ENCODE measurements at regions not wholly inside any gene's neighbourhood (a gene's known extent, or its start where the extent isn't known, plus 50 kb on each side); places are given as distances from the start of the nearest gene placed in this dataset.

DNA sequence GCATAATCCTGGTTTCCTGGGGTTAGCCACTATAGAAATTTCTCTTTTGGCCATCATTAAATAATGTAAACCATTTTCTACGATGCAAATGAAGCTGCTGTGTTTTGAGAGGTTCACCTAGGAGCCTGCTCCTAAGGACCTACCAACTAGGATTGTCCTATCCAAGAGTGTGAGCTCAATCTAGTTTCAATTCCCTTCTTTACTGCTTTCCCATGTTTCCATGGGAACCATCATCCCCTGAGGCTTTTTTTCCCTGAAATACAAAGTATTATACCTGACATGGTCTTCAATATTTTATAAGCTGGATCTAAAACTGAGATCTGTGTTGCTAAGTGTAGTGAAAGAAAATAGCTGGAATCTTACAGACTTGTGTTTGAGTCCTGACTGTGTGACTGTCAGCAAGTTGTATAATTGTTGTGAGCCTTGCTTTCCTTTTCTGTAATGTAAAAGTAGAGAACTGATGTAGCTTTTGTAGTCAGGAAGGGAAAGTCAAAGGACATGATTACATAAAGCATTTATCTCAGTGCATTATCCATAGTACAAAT lies 453.2 kb downstream of the PRR16 start:
- H2AFZ ChIP-seq (ENCODE audit: low read depth, low read length, poor library complexity, severe bottlenecking), result no peak overlapping the region
- H3K27me3 ChIP-seq (ENCODE audit: insufficient read depth, low read length), result no peaks in the 10 kb centered on the region
- TF ChIP-seq ZFX (IDR thresholded peaks at IDR 0.05) (no peak), MAX (IDR thresholded peaks at IDR 0.05) (no peak), SP1 (IDR thresholded peaks at IDR 0.05; ENCODE audit: low read depth) (no peak), YY1 (IDR thresholded peaks at IDR 0.05; ENCODE audit: extremely low read depth, insufficient replicate concordance, low read depth, low read length) (no peak), ELF1 (IDR thresholded peaks at IDR 0.05; ENCODE audit: borderline replicate concordance, low read depth) (no peak), FOSL1 (IDR thresholded peaks at IDR 0.05; ENCODE audit: low read depth) (no peak), EGR1 (IDR thresholded peaks at IDR 0.05; ENCODE audit: low read depth) (no peak)
- H3K4me3 ChIP-seq (replicated peaks in 1 of 2; ENCODE audit: low read depth in 1 of 2, low read length in 2 of 2), result no peak overlapping the region
- CTCF ChIA-PET, result no interaction called here
- no peak overlapping the region for H3K9ac ChIP-seq (ENCODE audit: low read length)
- no peaks in the 10 kb centered on the region for H4K20me1 ChIP-seq (ENCODE audit: insufficient read depth)
- H3K4me1 ChIP-seq (ENCODE audit: control insufficient read depth in 1 of 2, insufficient read depth in 2 of 2, low read length in 2 of 2), result no peaks in the 10 kb centered on the region
- no TSS peak for BruUV-seq (replicated peaks)
- POLR2A ChIA-PET, result no interaction called here
- no peak overlapping the region for H3K27ac ChIP-seq (ENCODE audit: low read depth, low read length)
- H3K36me3 ChIP-seq (ENCODE audit: control insufficient read depth in 1 of 2, insufficient read depth in 2 of 2, low read length in 2 of 2), result no peaks in the 10 kb centered on the region
- no peaks in the 10 kb centered on the region for H3K9me3 ChIP-seq (ENCODE audit: control insufficient read depth in 1 of 2, insufficient read depth in 1 of 2, low read depth in 1 of 2, low read length in 2 of 2)
- intact Hi-C loops (cut with micrococcal nuclease), result no loop called here
- no peaks in the 10 kb centered on the region; the same call in 1 of the 2 replicates for H3K9me2 ChIP-seq (ENCODE audit: insufficient read depth)
- no peak overlapping the region for H3K4me2 ChIP-seq (ENCODE audit: low read length)
- DNase-seq (ENCODE audit: low read depth, low spot score) (no peak), ATAC-seq (no peak)
- RAD21 ChIA-PET (ENCODE audit: low non-redundant PET in 1 of 2, low total read pairs in 2 of 2, uncharacterized antibody in 2 of 2, unreplicated experiment in 2 of 2), result no interaction called here
- H3K79me2 ChIP-seq (ENCODE audit: insufficient read depth, low read length), result no peaks in the 10 kb centered on the region

DNA sequence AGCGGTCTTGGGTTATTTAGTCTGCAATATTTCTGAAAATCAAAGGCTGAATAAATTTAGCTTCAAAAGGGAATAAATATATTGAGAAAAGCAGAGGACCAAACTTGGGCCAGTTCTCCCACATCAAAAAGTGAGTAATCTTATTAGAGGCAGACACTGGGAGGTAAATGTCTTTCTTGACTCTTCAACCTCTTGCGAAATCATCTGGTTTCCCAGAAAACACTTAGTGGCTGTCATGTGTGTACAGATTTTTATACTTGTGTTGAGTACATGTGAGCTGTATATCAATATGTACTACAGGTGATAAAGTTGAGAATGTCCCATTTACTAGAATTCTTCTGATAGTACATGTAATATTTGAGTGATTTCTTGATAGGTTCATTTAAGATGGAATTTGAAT lies 454.9 kb downstream of the PRR16 start:
- Histone ChIP-seq H2AFZ (ENCODE audit: low read depth, low read length, poor library complexity, severe bottlenecking) (no peak overlapping the region), H3K9me2 (ENCODE audit: insufficient read depth) (no peaks in the 10 kb centered on the region; the same call in 1 of the 2 replicates), H3K9ac (ENCODE audit: low read length) (no peak overlapping the region), H4K20me1 (ENCODE audit: insufficient read depth) (no peaks in the 10 kb centered on the region), H3K4me2 (ENCODE audit: low read length) (no peak overlapping the region), H3K4me1 (ENCODE audit: control insufficient read depth in 1 of 2, insufficient read depth in 2 of 2, low read length in 2 of 2) (no peaks in the 10 kb centered on the region), H3K79me2 (ENCODE audit: insufficient read depth, low read length) (no peaks in the 10 kb centered on the region), H3K27ac (ENCODE audit: low read depth, low read length) (no peak overlapping the region), H3K9me3 (ENCODE audit: control insufficient read depth in 1 of 2, insufficient read depth in 1 of 2, low read depth in 1 of 2, low read length in 2 of 2) (no peaks in the 10 kb centered on the region), H3K36me3 (ENCODE audit: control insufficient read depth in 1 of 2, insufficient read depth in 2 of 2, low read length in 2 of 2) (no peaks in the 10 kb centered on the region), H3K4me3 (replicated peaks in 1 of 2; ENCODE audit: low read depth in 1 of 2, low read length in 2 of 2) (no peak overlapping the region), H3K27me3 (ENCODE audit: insufficient read depth, low read length) (no peaks in the 10 kb centered on the region)
- BruUV-seq (replicated peaks), result no TSS peak
- ChIA-PET CTCF (no interaction called here), RAD21 (ENCODE audit: low non-redundant PET in 1 of 2, low total read pairs in 2 of 2, uncharacterized antibody in 2 of 2, unreplicated experiment in 2 of 2) (no interaction called here), POLR2A (no interaction called here)
- ATAC-seq, result no peak
- DNase-seq (ENCODE audit: low read depth, low spot score), result no peak
- intact Hi-C loops (cut with micrococcal nuclease), result no loop called here
- peak; percentile 49; the same call in 1 of the 2 replicates for TF ChIP-seq CEBPB (IDR thresholded peaks at IDR 0.05; ENCODE audit: low read depth)
- TF ChIP-seq ZFX (IDR thresholded peaks at IDR 0.05), result no peak

Measured in HCT116 (cell line).